HCT116 (cell line): ENCODE measurements at regions not wholly inside any gene's neighbourhood (a gene's known extent, or its start where the extent isn't known, plus 50 kb on each side); places are given as distances from the start of the nearest gene placed in this dataset.

Experiments used
- ATAC-seq: fragments of 200-7000 bp; cut with Tn5 transposase; 2 replicates; pipeline ENCODE4 v1.9.1; 2020; ENCODE audit warnings: mild to moderate bottlenecking, moderate library complexity
- BruUV-seq: library from RNA; stranded (reverse); fragments of 400-500 nt; replicated peaks from 2 replicates; lab custom pipeline; 2021; lab: Mats Ljungman, UMichigan
- CTCF ChIA-PET: fragments of 300-600 bp; sonication (Branson Sonifier 250); formaldehyde crosslinking; loops from one replicate; lab custom pipeline; 2021; ENCODE audit warnings: antibody characterized with exemption; lab: Charles Lee
- POLR2A ChIA-PET: fragments of 300-600, 350-600 bp; sonication (Branson Sonifier 250); formaldehyde crosslinking; loops from one replicate; lab custom pipeline; 2021; ENCODE audit warnings: antibody characterized with exemption; lab: Charles Lee
- RAD21 ChIA-PET, 2 experiments: fragments of 300-600 bp; sonication (Branson Sonifier 250); formaldehyde crosslinking; loops; one replicate each; lab custom pipeline; 2023; ENCODE audit warnings: low total read pairs in 2 of 2; ENCODE audit not compliant: uncharacterized antibody in 2 of 2, unreplicated experiment in 2 of 2, low non-redundant PET in 1 of 2; lab: Charles Lee
- DNase-seq: peaks from one replicate; pipeline ENCODE4 v3.0.0-alpha.2; 2010; ENCODE audit warnings: low read depth, low spot score
- H2AFZ ChIP-seq: fragments of 200-600 bp; shearing (Covaris generic), sonication (generic); 2 replicates; pipeline ENCODE4 v1.6.1; 2017; ENCODE audit warnings: low read depth, mixed run types, mixed read lengths, antibody characterized with exemption, low read length; ENCODE audit not compliant: poor library complexity, severe bottlenecking
- H3K27ac ChIP-seq: 2 replicates; pipeline ENCODE4 v1.5.1; 2012; ENCODE audit warnings: low read depth, low read length
- H3K27me3 ChIP-seq: fragments of 200-600 bp; sonication (generic); 2 replicates; pipeline ENCODE4 v1.6.1; 2016; ENCODE audit warnings: mixed run types, low read length, mixed read lengths; ENCODE audit not compliant: insufficient read depth
- H3K36me3 ChIP-seq, 2 experiments: fragments of 200-500 bp in 1 of 2; fragments of 200-600 bp in 1 of 2; sonication (Bioruptor generic) in 1 of 2; sonication (generic) in 1 of 2; 2 replicates each; pipeline versions ENCODE4 v1.5.1 to v1.6.1; 2014 to 2016; ENCODE audit warnings: low read length in 2 of 2, inconsistent platforms in 1 of 2, mixed read lengths in 1 of 2, mixed run types in 1 of 2; ENCODE audit not compliant: insufficient read depth in 2 of 2, control insufficient read depth in 1 of 2
- H3K4me1 ChIP-seq, 2 experiments: fragments of 200-600 bp in 1 of 2; sonication (generic) in 1 of 2; 2 replicates each; pipeline versions ENCODE4 v1.5.1 to v1.6.1; 2012 to 2017; ENCODE audit warnings: low read length in 2 of 2, inconsistent platforms in 1 of 2, mild to moderate bottlenecking in 1 of 2, mixed read lengths in 1 of 2, mixed run types in 1 of 2, moderate library complexity in 1 of 2; ENCODE audit not compliant: insufficient read depth in 2 of 2, control insufficient read depth in 1 of 2
- H3K4me2 ChIP-seq: fragments of 200-600 bp; sonication (generic); 2 replicates; pipeline ENCODE4 v1.6.1; 2017; ENCODE audit warnings: mixed run types, low read length, mixed read lengths
- H3K4me3 ChIP-seq, 2 experiments: fragments of 200-600 bp in 1 of 2; sonication (generic) in 1 of 2; replicated peaks in 1 of 2; 2 replicates each; pipeline ENCODE4 v1.5.1; 2011 to 2016; ENCODE audit warnings: low read length in 2 of 2, control low read depth in 1 of 2, low read depth in 1 of 2, mild to moderate bottlenecking in 1 of 2, mixed read lengths in 1 of 2, mixed run types in 1 of 2
- H3K79me2 ChIP-seq: fragments of 200-600 bp; sonication (generic); 2 replicates; pipeline ENCODE4 v1.6.1; 2017; ENCODE audit warnings: mild to moderate bottlenecking, mixed run types, low read length, moderate library complexity, mixed read lengths; ENCODE audit not compliant: insufficient read depth
- H3K9ac ChIP-seq: fragments of 200-600 bp; sonication (generic); 2 replicates; pipeline ENCODE4 v1.6.1; 2016; ENCODE audit warnings: low read length, mixed read lengths
- H3K9me2 ChIP-seq: fragments of 200-600 bp; sonication (generic), shearing (Covaris generic); 2 replicates; pipeline ENCODE4 v1.6.1; 2017; ENCODE audit warnings: mixed run types, mild to moderate bottlenecking, moderate library complexity; ENCODE audit not compliant: insufficient read depth
- H3K9me3 ChIP-seq, 2 experiments: fragments of 200-500 bp in 1 of 2; fragments of 200-600 bp in 1 of 2; sonication (Bioruptor generic) in 1 of 2; sonication (generic) in 1 of 2; 2 replicates each; pipeline ENCODE4 v1.6.1; 2014 to 2017; ENCODE audit warnings: low read length in 2 of 2, mixed read lengths in 2 of 2, inconsistent platforms in 1 of 2, low read depth in 1 of 2, mild to moderate bottlenecking in 1 of 2, mixed run types in 1 of 2, moderate library complexity in 1 of 2; ENCODE audit not compliant: control insufficient read depth in 1 of 2, insufficient read depth in 1 of 2
- H4K20me1 ChIP-seq: fragments of 200-600 bp; sonication (generic), shearing (Covaris generic); 2 replicates; pipeline ENCODE4 v1.6.1; 2017; ENCODE audit warnings: mixed run types, mild to moderate bottlenecking, moderate library complexity; ENCODE audit not compliant: insufficient read depth
- ATF3 ChIP-seq: IDR thresholded peaks from 2 replicates; pipeline ENCODE4 v1.6.1; 2012
- CBX3 ChIP-seq: IDR thresholded peaks from 2 replicates; pipeline ENCODE4 v1.6.1; 2012; ENCODE audit warnings: low read depth
- EGR1 ChIP-seq: IDR thresholded peaks from 2 replicates; pipeline ENCODE4 v1.6.1; 2012; ENCODE audit warnings: low read depth
- EZH2 ChIP-seq: fragments of 200-600 bp; sonication (generic); IDR thresholded peaks from 2 replicates; pipeline ENCODE4 v1.6.1; 2017; ENCODE audit warnings: antibody characterized with exemption, mixed run types
- EZH2phosphoT487 ChIP-seq: fragments of 200-600 bp; IDR thresholded peaks from 2 replicates; pipeline ENCODE4 v1.6.1; 2018; ENCODE audit warnings: antibody characterized with exemption, borderline replicate concordance
- FOSL1 ChIP-seq: IDR thresholded peaks from 2 replicates; pipeline ENCODE4 v1.6.1; 2012; ENCODE audit warnings: low read depth
- JUND ChIP-seq: IDR thresholded peaks from 2 replicates; pipeline ENCODE4 v1.6.1; 2012
- MAX ChIP-seq: IDR thresholded peaks from 2 replicates; pipeline ENCODE4 v1.6.1; 2012
- RAD21 ChIP-seq: IDR thresholded peaks from 2 replicates; pipeline ENCODE4 v1.6.1; 2012; ENCODE audit warnings: low read depth, mild to moderate bottlenecking
- SIN3A ChIP-seq: IDR thresholded peaks from 2 replicates; pipeline ENCODE4 v1.6.1; 2012; ENCODE audit warnings: low read depth
- SRF ChIP-seq: IDR thresholded peaks from 2 replicates; pipeline ENCODE4 v1.6.1; 2012; ENCODE audit warnings: low read depth
- TCF7L2 ChIP-seq: IDR thresholded peaks from 2 replicates; pipeline ENCODE4 v1.7.0; 2011; ENCODE audit warnings: borderline replicate concordance, inconsistent platforms; ENCODE audit not compliant: insufficient read depth, insufficient read length; ENCODE audit errors: extremely low read depth
- YY1 ChIP-seq: IDR thresholded peaks from 2 replicates; pipeline ENCODE4 v1.6.1; 2011; ENCODE audit warnings: low read length, low read depth, moderate library complexity, mild to moderate bottlenecking; ENCODE audit not compliant: insufficient replicate concordance; ENCODE audit errors: extremely low read depth
- ZNF274 ChIP-seq: fragments of 200-500 bp; sonication (Bioruptor generic); IDR thresholded peaks from 2 replicates; pipeline ENCODE4 v1.6.1; 2014; ENCODE audit warnings: mild to moderate bottlenecking, low read depth, low read length, inconsistent platforms
- intact Hi-C: fragments of 100-400 bp; cut with micrococcal nuclease; formaldehyde crosslinking; loops from 2 replicates; pipeline ENCODE4 v1.10.0; 2022
- TF ChIP-seq, protein P1 (sequence below): IDR thresholded peaks from 2 replicates; pipeline ENCODE4 v1.6.1; 2011; ENCODE audit warnings: mild to moderate bottlenecking, low read length, moderate library complexity; ENCODE audit not compliant: insufficient replicate concordance; ENCODE audit errors: extremely low read depth
- TF ChIP-seq, protein P2 (sequence below): IDR thresholded peaks from 2 replicates; pipeline ENCODE4 v1.6.1; 2012; ENCODE audit warnings: low read depth
- TF ChIP-seq, protein P3 (sequence below), 3 experiments: fragments of 200-600 bp in 1 of 3; sonication (generic) in 1 of 3; IDR thresholded peaks in 2 of 3; conservative IDR thresholded peaks in 1 of 3; 2 replicates each; pipeline ENCODE4 v1.5.1; 2012 to 2017; ENCODE audit warnings: low read depth in 2 of 3, low read length in 2 of 3, antibody characterized with exemption in 1 of 3, borderline replicate concordance in 1 of 3, control low read depth in 1 of 3, mild to moderate bottlenecking in 1 of 3, mixed read lengths in 1 of 3, mixed run types in 1 of 3, moderate library complexity in 1 of 3; ENCODE audit not compliant: insufficient read depth in 1 of 3

DNA sequence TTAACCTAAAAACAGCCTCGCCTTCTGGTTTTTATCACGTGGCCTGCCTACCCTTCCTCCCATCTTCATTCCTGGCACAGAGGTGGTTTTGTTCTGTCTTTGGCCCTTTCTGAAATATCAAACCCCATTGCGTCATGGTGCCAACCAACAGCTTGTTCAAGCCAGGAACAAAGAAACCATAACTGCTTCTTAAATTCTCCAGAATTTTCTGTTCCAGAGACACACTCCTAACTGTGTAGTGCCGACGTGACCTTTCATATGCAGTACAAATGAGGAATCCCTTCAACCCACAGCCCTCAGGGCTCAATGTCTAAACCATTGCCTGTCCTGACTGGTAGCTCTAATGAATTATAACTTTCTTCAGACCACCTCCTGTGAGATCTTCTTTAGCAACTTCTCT lies 82.2 kb upstream of the TNP1 start:
- no peaks in the 10 kb centered on the region for H3K4me1 ChIP-seq
- intact Hi-C loops: no loop called here
- ChIA-PET POLR2A (no interaction called here), CTCF (no interaction called here), RAD21 (no interaction called here)
- H3K4me3 ChIP-seq: no peak overlapping the region
- H3K27me3 ChIP-seq: peaks cover 27% of the 10 kb centered on the region
- DNase-seq: no peak
- ATAC-seq: no peak
- no peak overlapping the region for H3K9ac ChIP-seq
- no peak overlapping the region for H2AFZ ChIP-seq
- no peaks in the 10 kb centered on the region for H3K9me3 ChIP-seq
- no peak overlapping the region for H3K4me2 ChIP-seq
- TF ChIP-seq FOSL1: no peak
- no peak for TF ChIP-seq RAD21
- TF ChIP-seq, protein P1, sequence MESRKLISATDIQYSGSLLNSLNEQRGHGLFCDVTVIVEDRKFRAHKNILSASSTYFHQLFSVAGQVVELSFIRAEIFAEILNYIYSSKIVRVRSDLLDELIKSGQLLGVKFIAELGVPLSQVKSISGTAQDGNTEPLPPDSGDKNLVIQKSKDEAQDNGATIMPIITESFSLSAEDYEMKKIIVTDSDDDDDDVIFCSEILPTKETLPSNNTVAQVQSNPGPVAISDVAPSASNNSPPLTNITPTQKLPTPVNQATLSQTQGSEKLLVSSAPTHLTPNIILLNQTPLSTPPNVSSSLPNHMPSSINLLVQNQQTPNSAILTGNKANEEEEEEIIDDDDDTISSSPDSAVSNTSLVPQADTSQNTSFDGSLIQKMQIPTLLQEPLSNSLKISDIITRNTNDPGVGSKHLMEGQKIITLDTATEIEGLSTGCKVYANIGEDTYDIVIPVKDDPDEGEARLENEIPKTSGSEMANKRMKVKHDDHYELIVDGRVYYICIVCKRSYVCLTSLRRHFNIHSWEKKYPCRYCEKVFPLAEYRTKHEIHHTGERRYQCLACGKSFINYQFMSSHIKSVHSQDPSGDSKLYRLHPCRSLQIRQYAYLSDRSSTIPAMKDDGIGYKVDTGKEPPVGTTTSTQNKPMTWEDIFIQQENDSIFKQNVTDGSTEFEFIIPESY: no peak
- TF ChIP-seq CBX3: no peak
- no peak for TF ChIP-seq YY1
- no peak for TF ChIP-seq MAX
- TF ChIP-seq JUND: no peak
- no peak for TF ChIP-seq EZH2phosphoT487
- no peak for TF ChIP-seq ATF3
- TF ChIP-seq, protein P2, sequence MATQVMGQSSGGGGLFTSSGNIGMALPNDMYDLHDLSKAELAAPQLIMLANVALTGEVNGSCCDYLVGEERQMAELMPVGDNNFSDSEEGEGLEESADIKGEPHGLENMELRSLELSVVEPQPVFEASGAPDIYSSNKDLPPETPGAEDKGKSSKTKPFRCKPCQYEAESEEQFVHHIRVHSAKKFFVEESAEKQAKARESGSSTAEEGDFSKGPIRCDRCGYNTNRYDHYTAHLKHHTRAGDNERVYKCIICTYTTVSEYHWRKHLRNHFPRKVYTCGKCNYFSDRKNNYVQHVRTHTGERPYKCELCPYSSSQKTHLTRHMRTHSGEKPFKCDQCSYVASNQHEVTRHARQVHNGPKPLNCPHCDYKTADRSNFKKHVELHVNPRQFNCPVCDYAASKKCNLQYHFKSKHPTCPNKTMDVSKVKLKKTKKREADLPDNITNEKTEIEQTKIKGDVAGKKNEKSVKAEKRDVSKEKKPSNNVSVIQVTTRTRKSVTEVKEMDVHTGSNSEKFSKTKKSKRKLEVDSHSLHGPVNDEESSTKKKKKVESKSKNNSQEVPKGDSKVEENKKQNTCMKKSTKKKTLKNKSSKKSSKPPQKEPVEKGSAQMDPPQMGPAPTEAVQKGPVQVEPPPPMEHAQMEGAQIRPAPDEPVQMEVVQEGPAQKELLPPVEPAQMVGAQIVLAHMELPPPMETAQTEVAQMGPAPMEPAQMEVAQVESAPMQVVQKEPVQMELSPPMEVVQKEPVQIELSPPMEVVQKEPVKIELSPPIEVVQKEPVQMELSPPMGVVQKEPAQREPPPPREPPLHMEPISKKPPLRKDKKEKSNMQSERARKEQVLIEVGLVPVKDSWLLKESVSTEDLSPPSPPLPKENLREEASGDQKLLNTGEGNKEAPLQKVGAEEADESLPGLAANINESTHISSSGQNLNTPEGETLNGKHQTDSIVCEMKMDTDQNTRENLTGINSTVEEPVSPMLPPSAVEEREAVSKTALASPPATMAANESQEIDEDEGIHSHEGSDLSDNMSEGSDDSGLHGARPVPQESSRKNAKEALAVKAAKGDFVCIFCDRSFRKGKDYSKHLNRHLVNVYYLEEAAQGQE: no peak
- no peak for TF ChIP-seq EGR1
- TF ChIP-seq, protein P3, sequence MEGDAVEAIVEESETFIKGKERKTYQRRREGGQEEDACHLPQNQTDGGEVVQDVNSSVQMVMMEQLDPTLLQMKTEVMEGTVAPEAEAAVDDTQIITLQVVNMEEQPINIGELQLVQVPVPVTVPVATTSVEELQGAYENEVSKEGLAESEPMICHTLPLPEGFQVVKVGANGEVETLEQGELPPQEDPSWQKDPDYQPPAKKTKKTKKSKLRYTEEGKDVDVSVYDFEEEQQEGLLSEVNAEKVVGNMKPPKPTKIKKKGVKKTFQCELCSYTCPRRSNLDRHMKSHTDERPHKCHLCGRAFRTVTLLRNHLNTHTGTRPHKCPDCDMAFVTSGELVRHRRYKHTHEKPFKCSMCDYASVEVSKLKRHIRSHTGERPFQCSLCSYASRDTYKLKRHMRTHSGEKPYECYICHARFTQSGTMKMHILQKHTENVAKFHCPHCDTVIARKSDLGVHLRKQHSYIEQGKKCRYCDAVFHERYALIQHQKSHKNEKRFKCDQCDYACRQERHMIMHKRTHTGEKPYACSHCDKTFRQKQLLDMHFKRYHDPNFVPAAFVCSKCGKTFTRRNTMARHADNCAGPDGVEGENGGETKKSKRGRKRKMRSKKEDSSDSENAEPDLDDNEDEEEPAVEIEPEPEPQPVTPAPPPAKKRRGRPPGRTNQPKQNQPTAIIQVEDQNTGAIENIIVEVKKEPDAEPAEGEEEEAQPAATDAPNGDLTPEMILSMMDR (IDR thresholded peaks at IDR 0.05 in 2 of 3, conservative IDR thresholded peaks at IDR 0.05 in 1 of 3; ENCODE audit: borderline replicate concordance in 1 of 3, insufficient read depth in 1 of 3, low read depth in 2 of 3, low read length in 2 of 3): no peak
- no peak for TF ChIP-seq TCF7L2
- TF ChIP-seq EZH2: no peak
- TF ChIP-seq SIN3A: no peak
- TF ChIP-seq SRF: no peak
- no peak for TF ChIP-seq ZNF274
- no peaks in the 10 kb centered on the region for H3K79me2 ChIP-seq
- H3K27ac ChIP-seq: no peak overlapping the region
- no peaks in the 10 kb centered on the region for H3K9me2 ChIP-seq
- no peaks in the 10 kb centered on the region for H4K20me1 ChIP-seq
- H3K36me3 ChIP-seq: no peaks in the 10 kb centered on the region
- BruUV-seq: no TSS peak
